ENCODE measurements at regions not wholly inside any gene's neighbourhood (a gene's known extent, or its start where the extent isn't known, plus 50 kb on each side); places are given as distances from the start of the nearest gene placed in this dataset.

GRCh38 chr20:30812739-30813411 lies 444.6 kb upstream of the DEFB115 start:
- TF ChIP-seq CTCF (IDR thresholded peaks at IDR 0.05; ENCODE audit: low read depth, low read length) (no peak), EZH2phosphoT487 (IDR thresholded peaks at IDR 0.05; ENCODE audit: low read depth) (no peak)
